ENCODE measurements at regions not wholly inside any gene's neighbourhood (a gene's known extent, or its start where the extent isn't known, plus 50 kb on each side); places are given as distances from the start of the nearest gene placed in this dataset.

DNA sequence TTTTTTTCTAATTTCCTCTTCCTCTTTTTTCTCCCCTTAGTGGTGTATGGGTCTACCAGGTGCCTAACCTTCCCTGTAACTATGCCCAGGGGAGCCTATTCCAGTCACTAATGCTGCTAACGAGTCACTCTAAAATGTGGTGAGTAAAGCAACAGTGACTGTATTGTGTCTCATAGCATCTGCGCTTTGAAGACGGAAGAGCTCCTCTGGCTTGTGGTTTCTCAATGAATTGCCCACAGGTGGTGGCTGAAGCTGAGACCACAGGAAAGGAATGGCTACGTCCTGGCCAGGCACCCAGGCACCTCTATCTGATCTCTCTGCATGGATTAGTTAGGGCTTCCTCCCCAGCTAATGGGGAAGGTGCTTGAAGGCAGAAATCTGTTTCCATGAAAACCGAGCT lies 763.5 kb upstream of the FRG1 start:
- H4K5ac ChIP-seq (ENCODE audit: low read depth, low read length): no peak overlapping the region
- no TSS peak for BruUV-seq (replicated peaks)
- H3K4me2 ChIP-seq (ENCODE audit: low read depth, low read length): no peak overlapping the region
- ATAC-seq (ENCODE audit: low read depth) (no peak; the same call in 1 of the 2 replicates), DNase-seq (peak; percentile 62)
- no peaks in the 10 kb centered on the region for H3K9me1 ChIP-seq (ENCODE audit: insufficient read depth, low read length)
- no peaks in the 10 kb centered on the region for H3K9me3 ChIP-seq (ENCODE audit: control insufficient read depth, insufficient read depth, low read length)
- H3K36me3 ChIP-seq (ENCODE audit: control insufficient read depth, insufficient read depth, low read length): no peaks in the 10 kb centered on the region
- H3K4ac ChIP-seq (ENCODE audit: low read depth, low read length): no peak overlapping the region
- TF ChIP-seq FOS (IDR thresholded peaks at IDR 0.05; ENCODE audit: low read depth, low read length) (no peak), SMC3 (IDR thresholded peaks at IDR 0.05; ENCODE audit: low read depth, low read length) (no peak), BHLHE40 (IDR thresholded peaks at IDR 0.05; ENCODE audit: low read depth, low read length) (no peak), MAZ (IDR thresholded peaks at IDR 0.05; ENCODE audit: borderline replicate concordance, low read depth, low read length) (no peak), NFE2L2 (IDR thresholded peaks at IDR 0.05; ENCODE audit: low read depth, low read length) (no peak), CTCF (conservative IDR thresholded peaks at IDR 0.05; ENCODE audit: low read depth, low read length) (no peak), RAD21 (IDR thresholded peaks at IDR 0.05; ENCODE audit: low read length) (no peak)
- TF ChIP-seq, protein P1, sequence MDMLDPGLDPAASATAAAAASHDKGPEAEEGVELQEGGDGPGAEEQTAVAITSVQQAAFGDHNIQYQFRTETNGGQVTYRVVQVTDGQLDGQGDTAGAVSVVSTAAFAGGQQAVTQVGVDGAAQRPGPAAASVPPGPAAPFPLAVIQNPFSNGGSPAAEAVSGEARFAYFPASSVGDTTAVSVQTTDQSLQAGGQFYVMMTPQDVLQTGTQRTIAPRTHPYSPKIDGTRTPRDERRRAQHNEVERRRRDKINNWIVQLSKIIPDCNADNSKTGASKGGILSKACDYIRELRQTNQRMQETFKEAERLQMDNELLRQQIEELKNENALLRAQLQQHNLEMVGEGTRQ (IDR thresholded peaks at IDR 0.05; ENCODE audit: low read depth, low read length): no peak
- H3K14ac ChIP-seq (replicated peaks; ENCODE audit: low read depth, low read length): no peak overlapping the region
- no peak overlapping the region for H3K9ac ChIP-seq (ENCODE audit: low read depth, low read length)
- H3K27me3 ChIP-seq (ENCODE audit: control insufficient read depth, insufficient read depth, low read length): no peaks in the 10 kb centered on the region; the same call in 1 of the 2 replicates
- no peak overlapping the region for H4K8ac ChIP-seq (ENCODE audit: low read depth in 2 of 2, low read length in 2 of 2)
- in situ Hi-C loops (cut with MboI; ENCODE audit: low sequenced_read_pairs): no loop called here
- H2AK9ac ChIP-seq (replicated peaks; ENCODE audit: low read depth, low read length, poor library complexity): no peak overlapping the region
- no peak overlapping the region for H2BK15ac ChIP-seq (ENCODE audit: low read depth, low read length)
- H4K91ac ChIP-seq (ENCODE audit: insufficient read depth, low read depth, low read length): no peak overlapping the region
- no peak overlapping the region for H3K18ac ChIP-seq (ENCODE audit: low read depth, low read length)
- no peak overlapping the region for H3K23ac ChIP-seq (ENCODE audit: low read depth, low read length)
- H3K56ac ChIP-seq (ENCODE audit: extremely low read depth, insufficient read depth, low read length): no peak overlapping the region
- H2AK5ac ChIP-seq (ENCODE audit: low read depth, low read length): no peak overlapping the region
- H3K4me1 ChIP-seq (ENCODE audit: control insufficient read depth, insufficient read depth, low read length): peaks cover 2% of the 10 kb centered on the region; the same call in 1 of the 2 replicates
- dilution Hi-C loops (cut with HindIII; ENCODE audit: low sequenced_read_pairs, unreplicated experiment): no loop called here
- H2AFZ ChIP-seq (replicated peaks; ENCODE audit: low read length, poor library complexity): no peak overlapping the region
- no peaks in the 10 kb centered on the region for H4K20me1 ChIP-seq (ENCODE audit: insufficient read depth, low read length)
- no peak overlapping the region for H3K4me3 ChIP-seq (ENCODE audit: insufficient read depth, low read depth, low read length)
- no peak overlapping the region for H2BK20ac ChIP-seq (ENCODE audit: low read depth, low read length)
- H3K79me1 ChIP-seq (ENCODE audit: low read depth in 1 of 2, low read length in 2 of 2): no peaks in the 10 kb centered on the region
- no peak overlapping the region for H2BK120ac ChIP-seq (ENCODE audit: low read depth, low read length)
- no peak overlapping the region for H3K27ac ChIP-seq (ENCODE audit: insufficient read depth, low read length)
- WGBS, 2 experiments (ENCODE audit: extremely low coverage in 2 of 2, insufficient read length in 1 of 2): 80% methylated on average over 2 of the region's 5 CpGs; no CpG with 5 or more reads in 1 of the 2 experiments
- intact Hi-C loops (cut with micrococcal nuclease): no loop called here
- POLR2A ChIA-PET (ENCODE audit: unreplicated experiment): no interaction called here
- CTCF ChIA-PET: no interaction called here
- no peak overlapping the region for H2BK5ac ChIP-seq (ENCODE audit: low read depth, low read length, poor library complexity, severe bottlenecking)

Measured in IMR-90 (cell line).